GM12878 (cell line): ENCODE measurements at regions not wholly inside any gene's neighbourhood (a gene's known extent, or its start where the extent isn't known, plus 50 kb on each side); places are given as distances from the start of the nearest gene placed in this dataset.

Source experiments
- ATAC-seq: fragments of 200-7000 bp; cut with Tn5 transposase; 3 replicates; pipeline ENCODE4 v1.9.1; 2020; ENCODE audit warnings: mild to moderate bottlenecking, moderate library complexity
- BruUV-seq: library from RNA; stranded (reverse); fragments of 400-500 nt; replicated peaks from 2 replicates; lab custom pipeline; 2021; lab: Mats Ljungman, UMichigan
- CTCF ChIA-PET: fragments of 300-600 bp; sonication (Branson Sonifier 250); formaldehyde crosslinking; extraction: SDS; loops from one replicate; lab custom pipeline; 2021; ENCODE audit warnings: inconsistent platforms; lab: Yijun Ruan, JAX
- POLR2A ChIA-PET: fragments of 350-600 bp; formaldehyde crosslinking; extraction: SDS; loops from one replicate; lab custom pipeline; 2021; ENCODE audit warnings: inconsistent platforms; lab: Charles Lee
- RAD21 ChIA-PET: fragments of 300-600 bp; sonication (Branson Sonifier 250); formaldehyde crosslinking; loops from one replicate; lab custom pipeline; 2023; ENCODE audit warnings: antibody characterized with exemption; ENCODE audit not compliant: unreplicated experiment; lab: Charles Lee
- SMC1A ChIA-PET: fragments of 300-600 bp; sonication (Branson Sonifier 250); formaldehyde crosslinking; loops from one replicate; lab custom pipeline; 2023; ENCODE audit not compliant: unreplicated experiment, uncharacterized antibody; lab: Charles Lee
- DNase-seq: peaks from one replicate; pipeline ENCODE4 v3.0.0-alpha.2; 2011; ENCODE audit warnings: low read depth, low spot score
- FAIRE-seq: peaks from 3 replicates; lab custom pipeline; 2011; peaks lifted over from hg19 to GRCh38; lab: Jason Lieb, UNC
- H2AFZ ChIP-seq: 2 replicates; pipeline ENCODE4 v1.6.0; 2011; ENCODE audit warnings: low read depth, low read length, control low read depth; ENCODE audit not compliant: control insufficient read depth
- H3K27ac ChIP-seq: 2 replicates; pipeline ENCODE4 v1.5.1; 2011; ENCODE audit warnings: control low read depth; ENCODE audit not compliant: control insufficient read depth, insufficient read depth
- H3K27me3 ChIP-seq, 2 experiments: replicated peaks in 1 of 2; 2 replicates each; pipeline versions ENCODE4 v1.6.0 to v1.6.1; 2011; ENCODE audit warnings: low read length in 1 of 2; ENCODE audit not compliant: control insufficient read depth in 2 of 2, insufficient read depth in 2 of 2
- H3K36me3 ChIP-seq, 2 experiments: 2 replicates each; pipeline ENCODE4 v1.5.1; 2011; ENCODE audit warnings: low read length in 1 of 2; ENCODE audit not compliant: control insufficient read depth in 2 of 2, insufficient read depth in 2 of 2
- H3K4me1 ChIP-seq: 2 replicates; pipeline ENCODE4 v1.6.1; 2011; ENCODE audit warnings: mild to moderate bottlenecking, low read length, moderate library complexity, mixed read lengths; ENCODE audit not compliant: control insufficient read depth, insufficient read depth
- H3K4me2 ChIP-seq: 2 replicates; pipeline ENCODE4 v1.6.0; 2011; ENCODE audit warnings: control low read depth; ENCODE audit not compliant: control insufficient read depth, insufficient read depth
- H3K4me3 ChIP-seq: fragments of 200-600 bp; sonication (generic); 2 replicates; pipeline ENCODE4 v1.5.1; 2016
- H3K79me2 ChIP-seq: 2 replicates; pipeline ENCODE4 v1.6.0; 2011; ENCODE audit warnings: low read length; ENCODE audit not compliant: control insufficient read depth, insufficient read depth
- H3K9ac ChIP-seq: 2 replicates; pipeline ENCODE4 v1.8.0; 2011; ENCODE audit warnings: low read length, control low read depth, mixed read lengths; ENCODE audit not compliant: control insufficient read depth, insufficient read depth
- H3K9me3 ChIP-seq: replicated peaks from 3 replicates; pipeline ENCODE4 v1.5.1; 2011; ENCODE audit warnings: mild to moderate bottlenecking, low read length; ENCODE audit not compliant: control insufficient read depth, insufficient read depth
- H4K20me1 ChIP-seq: 2 replicates; pipeline ENCODE4 v1.6.0; 2011; ENCODE audit not compliant: control insufficient read depth, insufficient read depth
- FOS ChIP-seq: IDR thresholded peaks from 3 replicates; pipeline ENCODE4 v1.6.1; 2011; ENCODE audit warnings: borderline replicate concordance; ENCODE audit not compliant: insufficient read length; ENCODE audit errors: extremely low read depth
- NFYA ChIP-seq: IDR thresholded peaks from 2 replicates; pipeline ENCODE4 v1.6.1; 2011; ENCODE audit warnings: low read depth, mild to moderate bottlenecking, low read length, improper control_type of control experiment, borderline replicate concordance
- NR2F1 ChIP-seq: fragments of 450-650 bp; conservative IDR thresholded peaks from 2 replicates; pipeline ENCODE4 v1.6.1; 2017; ENCODE audit warnings: mild to moderate bottlenecking
- TAF1 ChIP-seq: IDR thresholded peaks from 2 replicates; pipeline ENCODE4 v1.6.1; 2011; ENCODE audit warnings: mild to moderate bottlenecking, low read depth, low read length, borderline replicate concordance
- ZNF24 ChIP-seq: fragments of 450-650 bp; IDR thresholded peaks from 2 replicates; pipeline ENCODE4 v1.6.1; 2017; ENCODE audit warnings: antibody characterized with exemption, mild to moderate bottlenecking
- whole genome bisulfite sequencing: methylation state at CpG from one replicate; pipeline ENCODE4 v1.1.6; 2016; ENCODE audit warnings: low lambda C conversion rate; ENCODE audit not compliant: insufficient replicate concordance, insufficient coverage; ENCODE audit errors: missing lambda C conversion rate; 5-methylcytosine and 5-hydroxymethylcytosine counted together
- in situ Hi-C: fragments of 300-500 bp; cut with MboI; formaldehyde crosslinking; loops from 9 replicates; pipeline ENCODE4 v1.14.3; 2018; ENCODE audit warnings: mixed read lengths
- intact Hi-C: fragments of 100-400 bp; cut with micrococcal nuclease; formaldehyde crosslinking; loops from one replicate; pipeline ENCODE4 v1.14.2; 2022; ENCODE audit not compliant: unreplicated experiment
- TF ChIP-seq, protein P1 (sequence below): fragments of 450-650 bp; IDR thresholded peaks from 2 replicates; pipeline ENCODE4 v1.6.1; 2017; ENCODE audit warnings: mild to moderate bottlenecking, low read depth, inconsistent platforms; ENCODE audit not compliant: poor library complexity, severe bottlenecking

DNA sequence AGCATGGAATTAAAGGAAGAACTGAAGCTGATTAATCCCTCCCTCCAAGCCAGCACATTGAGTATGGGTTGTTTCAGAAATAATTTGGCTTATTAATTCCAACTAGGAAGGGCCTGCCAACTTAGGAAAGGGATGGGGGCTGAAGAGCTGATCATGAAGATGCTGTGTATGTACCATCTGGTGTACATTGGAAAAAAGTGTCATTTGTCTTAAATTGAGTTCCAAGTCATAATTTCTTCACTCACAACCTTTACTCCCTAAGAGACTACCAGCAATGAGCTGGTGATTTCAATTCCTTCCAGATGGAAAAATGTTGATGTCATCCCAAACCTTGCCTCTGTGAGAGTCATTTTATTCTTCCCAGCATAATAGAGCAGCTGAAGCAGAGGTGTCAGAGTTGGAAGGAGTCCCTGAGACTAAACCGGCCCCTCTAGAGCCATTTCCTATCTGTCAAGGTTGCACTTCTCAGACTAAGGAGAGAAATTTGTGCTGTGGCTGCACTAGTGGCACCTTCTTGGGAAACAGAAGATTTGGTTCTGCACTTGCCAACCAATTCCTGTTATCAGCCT lies 79.4 kb downstream of the GTPBP8 start:
- ChIA-PET SMC1A (interaction anchor here (1.0 to 1.3 kb wide), 5 partner anchors 10 to 218 kb away, joined by 3 to 5 read pairs (median 4); no protein-coding TSS in a partner anchor), POLR2A (no interaction called here), CTCF (interaction anchor here (1.2 to 2.1 kb wide), 3 partner anchors 9 to 219 kb away, joined by 3 to 6 read pairs (median 5); no protein-coding TSS in a partner anchor), RAD21 (interaction anchor here (0.9 kb wide), 1 partner anchor 67 kb away, joined by 3 read pairs; no protein-coding TSS in a partner anchor)
- Histone ChIP-seq H3K4me2 (no peak overlapping the region), H3K79me2 (no peaks in the 10 kb centered on the region), H3K4me3 (no peak overlapping the region), H2AFZ (no peak overlapping the region), H4K20me1 (no peaks in the 10 kb centered on the region), H3K27me3 (no peaks in the 10 kb centered on the region), H3K4me1 (no peaks in the 10 kb centered on the region), H3K27ac (no peak overlapping the region), H3K9ac (no peak overlapping the region), H3K36me3 (no peaks in the 10 kb centered on the region), H3K9me3 (no peaks in the 10 kb centered on the region; the same call in 2 of the 3 replicates)
- intact Hi-C loops = no loop called here
- DNase-seq (no peak), ATAC-seq (no peak), FAIRE-seq (no peak)
- no TSS peak for BruUV-seq
- WGBS = 7% methylated on average over 1 of the region's 1 CpG
- in situ Hi-C loops = no loop called here
- TF ChIP-seq FOS (no peak), TAF1 (no peak), ZNF24 (no peak), NR2F1 (no peak), NFYA (no peak)
- TF ChIP-seq, protein P1, sequence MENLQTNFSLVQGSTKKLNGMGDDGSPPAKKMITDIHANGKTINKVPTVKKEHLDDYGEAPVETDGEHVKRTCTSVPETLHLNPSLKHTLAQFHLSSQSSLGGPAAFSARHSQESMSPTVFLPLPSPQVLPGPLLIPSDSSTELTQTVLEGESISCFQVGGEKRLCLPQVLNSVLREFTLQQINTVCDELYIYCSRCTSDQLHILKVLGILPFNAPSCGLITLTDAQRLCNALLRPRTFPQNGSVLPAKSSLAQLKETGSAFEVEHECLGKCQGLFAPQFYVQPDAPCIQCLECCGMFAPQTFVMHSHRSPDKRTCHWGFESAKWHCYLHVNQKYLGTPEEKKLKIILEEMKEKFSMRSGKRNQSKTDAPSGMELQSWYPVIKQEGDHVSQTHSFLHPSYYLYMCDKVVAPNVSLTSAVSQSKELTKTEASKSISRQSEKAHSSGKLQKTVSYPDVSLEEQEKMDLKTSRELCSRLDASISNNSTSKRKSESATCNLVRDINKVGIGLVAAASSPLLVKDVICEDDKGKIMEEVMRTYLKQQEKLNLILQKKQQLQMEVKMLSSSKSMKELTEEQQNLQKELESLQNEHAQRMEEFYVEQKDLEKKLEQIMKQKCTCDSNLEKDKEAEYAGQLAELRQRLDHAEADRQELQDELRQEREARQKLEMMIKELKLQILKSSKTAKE = no peak
